ENCODE measurements at regions not wholly inside any gene's neighbourhood (a gene's known extent, or its start where the extent isn't known, plus 50 kb on each side); places are given as distances from the start of the nearest gene placed in this dataset.

DNA sequence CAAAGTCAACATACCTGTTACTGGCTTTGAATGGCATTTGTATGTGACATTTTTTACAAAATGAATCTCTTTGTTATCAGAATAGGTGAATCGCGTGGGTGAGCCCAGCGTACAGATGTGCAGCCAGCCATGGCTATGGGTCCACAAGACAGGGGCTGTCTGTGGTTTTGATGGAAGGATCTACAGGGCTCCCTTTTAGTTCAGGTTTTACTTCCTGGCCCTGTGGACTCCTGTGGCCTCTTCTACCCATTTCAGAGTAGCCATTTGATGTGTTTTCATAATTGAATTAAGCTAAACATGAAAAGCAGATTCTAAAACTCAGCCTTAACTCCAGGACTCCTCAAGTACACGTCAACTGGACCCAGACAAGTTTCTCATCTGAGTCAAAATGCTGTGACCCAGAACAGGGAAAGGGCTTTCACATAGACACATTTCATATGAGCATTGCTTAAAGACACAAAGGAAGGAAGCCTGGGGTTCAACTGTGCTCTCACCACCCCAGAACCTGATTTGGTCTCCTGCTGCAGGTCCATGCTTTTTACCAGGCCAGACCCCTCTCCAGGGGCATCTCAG lies 105.3 kb upstream of the NAA20 start:
- Histone ChIP-seq H3K36me3 (no peaks in the 10 kb centered on the region), H3K4me3 (no peak overlapping the region), H3K4me1 (peaks cover 0 to 60% of the 10 kb centered on the region in 2 donors), H3K27me3 (no peaks in the 10 kb centered on the region), H3K9me3 (no peaks in the 10 kb centered on the region), H3K27ac (no peak overlapping the region)
- TF ChIP-seq CTCF (IDR thresholded peaks at IDR 0.05) = no peak
- DNase-seq (ENCODE audit: low spot score) = no peak

- Histone ChIP-seq H3K27ac (no peak overlapping the region), H3K9me3 (no peaks in the 10 kb centered on the region), H3K4me1 (peaks cover 0 to 64% of the 10 kb centered on the region in 2 donors), H3K27me3 (no peaks in the 10 kb centered on the region), H3K36me3 (no peaks in the 10 kb centered on the region), H3K4me3 (no peak overlapping the region)
- TF ChIP-seq CTCF (IDR thresholded peaks at IDR 0.05) = no peak
- DNase-seq (ENCODE audit: low spot score) = no peak
Measured at GRCh38 chr20:19913349-19913748, 103.8 kb upstream of the NAA20 start.

GRCh38 chr20:19913927-19914614 lies 103.1 kb upstream of the NAA20 start:
- peaks cover 0 to 65% of the 10 kb centered on the region in 2 donors for H3K4me1 ChIP-seq
- no peaks in the 10 kb centered on the region for H3K36me3 ChIP-seq
- no peak for DNase-seq (ENCODE audit: low spot score)
- H3K27ac ChIP-seq = peak overlapping the region in 1 of 2 donors; percentile 23
- H3K27me3 ChIP-seq = no peaks in the 10 kb centered on the region
- no peaks in the 10 kb centered on the region for H3K9me3 ChIP-seq
- H3K4me3 ChIP-seq = no peak overlapping the region
- no peak for TF ChIP-seq CTCF (IDR thresholded peaks at IDR 0.05)

- no peak for TF ChIP-seq CTCF (IDR thresholded peaks at IDR 0.05)
- Histone ChIP-seq H3K4me3 (no peak overlapping the region), H3K36me3 (no peaks in the 10 kb centered on the region), H3K27ac (peak overlapping the region; percentile 23 to 33), H3K27me3 (no peaks in the 10 kb centered on the region), H3K9me3 (no peaks in the 10 kb centered on the region), H3K4me1 (peaks cover 0 to 61% of the 10 kb centered on the region in 2 donors)
- DNase-seq (ENCODE audit: low spot score) = no peak
Measured at GRCh38 chr20:19915111-19915798, 101.9 kb upstream of the NAA20 start.

GRCh38 chr20:19916531-19917485 lies 100.4 kb upstream of the NAA20 start:
- Histone ChIP-seq H3K4me3 (no peak overlapping the region), H3K27ac (peak overlapping the region; percentile 2 to 29), H3K4me1 (peaks cover 0 to 75% of the 10 kb centered on the region in 2 donors), H3K9me3 (no peaks in the 10 kb centered on the region), H3K27me3 (no peaks in the 10 kb centered on the region), H3K36me3 (no peaks in the 10 kb centered on the region)
- TF ChIP-seq CTCF (IDR thresholded peaks at IDR 0.05) = no peak
- no peak for DNase-seq (ENCODE audit: low spot score)
